Liver (tissue), 8 donors: ENCODE measurements at regions not wholly inside any gene's neighbourhood (a gene's known extent, or its start where the extent isn't known, plus 50 kb on each side); places are given as distances from the start of the nearest gene placed in this dataset.

Experiments used
- DNase-seq: peaks from one replicate; pipeline ENCODE4 v3.0.0-alpha.2; 2017; ENCODE audit warnings: low spot score
- H3K27ac ChIP-seq, 2 donors: one replicate each; pipeline ENCODE4 v1.7.0; 2013; ENCODE audit warnings: inconsistent platforms in 2 of 2, low read length in 2 of 2, control low read depth in 1 of 2, low read depth in 1 of 2, mild to moderate bottlenecking in 1 of 2
- H3K27me3 ChIP-seq, 4 donors: one replicate each; pipeline versions ENCODE4 v1.6.1 to v1.7.0; 2013; ENCODE audit warnings: low read length in 3 of 4, inconsistent platforms in 1 of 4, mild to moderate bottlenecking in 1 of 4, moderate library complexity in 1 of 4; ENCODE audit not compliant: control insufficient read depth in 4 of 4, insufficient read depth in 4 of 4
- H3K36me3 ChIP-seq, 4 donors: one replicate each; pipeline versions ENCODE4 v1.6.1 to v1.7.0; 2013; ENCODE audit warnings: low read length in 3 of 4, mild to moderate bottlenecking in 3 of 4, low read depth in 1 of 4, moderate library complexity in 1 of 4; ENCODE audit not compliant: control insufficient read depth in 4 of 4, insufficient read depth in 3 of 4
- H3K4me1 ChIP-seq, 4 donors: one replicate each; pipeline versions ENCODE4 v1.6.1 to v1.7.0; 2013; ENCODE audit warnings: low read length in 3 of 4, mild to moderate bottlenecking in 3 of 4, moderate library complexity in 1 of 4; ENCODE audit not compliant: control insufficient read depth in 4 of 4, insufficient read depth in 4 of 4
- H3K4me3 ChIP-seq, 3 donors: one replicate each; pipeline versions ENCODE4 v1.6.1 to v1.7.0; 2013; ENCODE audit warnings: low read length in 3 of 3, control low read depth in 1 of 3, low read depth in 1 of 3, mild to moderate bottlenecking in 1 of 3
- H3K9ac ChIP-seq, 2 donors: one replicate each; pipeline ENCODE4 v1.7.0; 2013; ENCODE audit warnings: low read length in 2 of 2, mild to moderate bottlenecking in 2 of 2, moderate library complexity in 2 of 2, control low read depth in 1 of 2, low read depth in 1 of 2
- H3K9me3 ChIP-seq, 4 donors: one replicate each; pipeline versions ENCODE4 v1.6.1 to v1.7.0; 2013; ENCODE audit warnings: low read length in 3 of 4; ENCODE audit not compliant: control insufficient read depth in 4 of 4
- ATF3 ChIP-seq: IDR thresholded peaks from 2 replicates; pipeline ENCODE4 v1.6.1; 2016; ENCODE audit warnings: antibody characterized with exemption
- EGR1 ChIP-seq, 2 donors: IDR thresholded peaks; 2 replicates each; pipeline ENCODE4 v1.6.1; 2016 to 2018; ENCODE audit warnings: antibody characterized with exemption in 2 of 2, low read depth in 2 of 2
- FOXA1 ChIP-seq: IDR thresholded peaks from 2 replicates; pipeline ENCODE4 v1.6.1; 2016; ENCODE audit warnings: antibody characterized with exemption
- FOXA2 ChIP-seq: IDR thresholded peaks from 2 replicates; pipeline ENCODE4 v1.6.1; 2016; ENCODE audit warnings: antibody characterized with exemption
- GABPA ChIP-seq, 2 donors: IDR thresholded peaks in 1 of 2; conservative IDR thresholded peaks in 1 of 2; 2 replicates each; pipeline ENCODE4 v1.6.1; 2016; ENCODE audit warnings: antibody characterized with exemption in 2 of 2, mild to moderate bottlenecking in 1 of 2, moderate library complexity in 1 of 2
- HNF4A ChIP-seq, 2 donors: conservative IDR thresholded peaks; 2 replicates each; pipeline ENCODE4 v1.6.1; 2016; ENCODE audit warnings: antibody characterized with exemption in 2 of 2, mild to moderate bottlenecking in 2 of 2
- HNF4G ChIP-seq: IDR thresholded peaks from 2 replicates; pipeline ENCODE4 v1.6.1; 2016; ENCODE audit warnings: antibody characterized with exemption
- JUND ChIP-seq, 2 donors: IDR thresholded peaks; 2 replicates each; pipeline ENCODE4 v1.6.1; 2016; ENCODE audit warnings: antibody characterized with exemption in 2 of 2
- MAX ChIP-seq: IDR thresholded peaks from 2 replicates; pipeline ENCODE4 v1.6.1; 2016; ENCODE audit warnings: antibody characterized with exemption
- NR2F2 ChIP-seq: IDR thresholded peaks from 2 replicates; pipeline ENCODE4 v1.6.1; 2016; ENCODE audit warnings: antibody characterized with exemption
- RAD21 ChIP-seq, 2 donors: IDR thresholded peaks; 2 replicates each; pipeline ENCODE4 v1.6.1; 2016; ENCODE audit warnings: antibody characterized with exemption in 2 of 2, mild to moderate bottlenecking in 2 of 2
- SP1 ChIP-seq: IDR thresholded peaks from 2 replicates; pipeline ENCODE4 v1.6.1; 2018; ENCODE audit warnings: antibody characterized with exemption, mild to moderate bottlenecking
- TAF1 ChIP-seq: conservative IDR thresholded peaks from 2 replicates; pipeline ENCODE4 v1.6.1; 2016; ENCODE audit warnings: antibody characterized with exemption, mild to moderate bottlenecking
- YY1 ChIP-seq: IDR thresholded peaks from 2 replicates; pipeline ENCODE4 v1.6.1; 2016; ENCODE audit warnings: antibody characterized with exemption, mild to moderate bottlenecking
- WGBS: extraction: QIAGEN DNeasy Blood & Tissue Kit; methylation state at CpG from one replicate; pipeline ENCODE4 v1.1.7; 2013; 5-methylcytosine and 5-hydroxymethylcytosine counted together
- TF ChIP-seq, protein P1 (sequence below): IDR thresholded peaks from 2 replicates; pipeline ENCODE4 v1.6.1; 2016; ENCODE audit warnings: antibody characterized with exemption
- TF ChIP-seq, protein P2 (sequence below): fragments of 150-350 bp; IDR thresholded peaks from 2 replicates; pipeline ENCODE4 v1.5.1; 2017; ENCODE audit warnings: improper control_type of control experiment, low read depth, low read length; ENCODE audit not compliant: missing input control
- TF ChIP-seq, protein P3 (sequence below): IDR thresholded peaks from 2 replicates; pipeline ENCODE4 v1.6.1; 2016; ENCODE audit warnings: antibody characterized with exemption, mild to moderate bottlenecking
- donor health status: healthy.
- donor health status: healthy.
- donor health status: healthy.
- donor health status: healthy.
- donor health status: healthy.

- no peak for DNase-seq
- Histone ChIP-seq H3K4me3 (no peak overlapping the region), H3K4me1 (no peaks in the 10 kb centered on the region), H3K9ac (no peak overlapping the region), H3K9me3 (no peaks in the 10 kb centered on the region), H3K36me3 (no peaks in the 10 kb centered on the region), H3K27ac (no peak overlapping the region), H3K27me3 (no peaks in the 10 kb centered on the region)
- 53% methylated on average over 5 of the region's 5 CpGs for WGBS
- TF ChIP-seq, protein P1, sequence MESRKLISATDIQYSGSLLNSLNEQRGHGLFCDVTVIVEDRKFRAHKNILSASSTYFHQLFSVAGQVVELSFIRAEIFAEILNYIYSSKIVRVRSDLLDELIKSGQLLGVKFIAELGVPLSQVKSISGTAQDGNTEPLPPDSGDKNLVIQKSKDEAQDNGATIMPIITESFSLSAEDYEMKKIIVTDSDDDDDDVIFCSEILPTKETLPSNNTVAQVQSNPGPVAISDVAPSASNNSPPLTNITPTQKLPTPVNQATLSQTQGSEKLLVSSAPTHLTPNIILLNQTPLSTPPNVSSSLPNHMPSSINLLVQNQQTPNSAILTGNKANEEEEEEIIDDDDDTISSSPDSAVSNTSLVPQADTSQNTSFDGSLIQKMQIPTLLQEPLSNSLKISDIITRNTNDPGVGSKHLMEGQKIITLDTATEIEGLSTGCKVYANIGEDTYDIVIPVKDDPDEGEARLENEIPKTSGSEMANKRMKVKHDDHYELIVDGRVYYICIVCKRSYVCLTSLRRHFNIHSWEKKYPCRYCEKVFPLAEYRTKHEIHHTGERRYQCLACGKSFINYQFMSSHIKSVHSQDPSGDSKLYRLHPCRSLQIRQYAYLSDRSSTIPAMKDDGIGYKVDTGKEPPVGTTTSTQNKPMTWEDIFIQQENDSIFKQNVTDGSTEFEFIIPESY, result no peak
- no peak for TF ChIP-seq ATF3
These were observed 298.1 kb downstream of the GALR1 start for GRCh38 chr18:77547757-77548156.

GRCh38 chr18:77548790-77549420, 299.3 kb downstream of the GALR1 start:
- no peaks in the 10 kb centered on the region for H3K27me3 ChIP-seq
- no peak for DNase-seq
- 69% methylated on average over 8 of the region's 8 CpGs for WGBS
- H3K27ac ChIP-seq, result no peak overlapping the region
- H3K36me3 ChIP-seq, result no peaks in the 10 kb centered on the region
- H3K4me3 ChIP-seq, result no peak overlapping the region
- no peak for TF ChIP-seq JUND (IDR thresholded peaks at IDR 0.05)
- TF ChIP-seq HNF4A (conservative IDR thresholded peaks at IDR 0.05), result no peak
- TF ChIP-seq FOXA2, result no peak
- TF ChIP-seq SP1, result no peak
- no peak for TF ChIP-seq TAF1
- TF ChIP-seq ATF3, result no peak
- TF ChIP-seq NR2F2, result no peak
- TF ChIP-seq MAX, result no peak
- TF ChIP-seq, protein P2, sequence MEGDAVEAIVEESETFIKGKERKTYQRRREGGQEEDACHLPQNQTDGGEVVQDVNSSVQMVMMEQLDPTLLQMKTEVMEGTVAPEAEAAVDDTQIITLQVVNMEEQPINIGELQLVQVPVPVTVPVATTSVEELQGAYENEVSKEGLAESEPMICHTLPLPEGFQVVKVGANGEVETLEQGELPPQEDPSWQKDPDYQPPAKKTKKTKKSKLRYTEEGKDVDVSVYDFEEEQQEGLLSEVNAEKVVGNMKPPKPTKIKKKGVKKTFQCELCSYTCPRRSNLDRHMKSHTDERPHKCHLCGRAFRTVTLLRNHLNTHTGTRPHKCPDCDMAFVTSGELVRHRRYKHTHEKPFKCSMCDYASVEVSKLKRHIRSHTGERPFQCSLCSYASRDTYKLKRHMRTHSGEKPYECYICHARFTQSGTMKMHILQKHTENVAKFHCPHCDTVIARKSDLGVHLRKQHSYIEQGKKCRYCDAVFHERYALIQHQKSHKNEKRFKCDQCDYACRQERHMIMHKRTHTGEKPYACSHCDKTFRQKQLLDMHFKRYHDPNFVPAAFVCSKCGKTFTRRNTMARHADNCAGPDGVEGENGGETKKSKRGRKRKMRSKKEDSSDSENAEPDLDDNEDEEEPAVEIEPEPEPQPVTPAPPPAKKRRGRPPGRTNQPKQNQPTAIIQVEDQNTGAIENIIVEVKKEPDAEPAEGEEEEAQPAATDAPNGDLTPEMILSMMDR, result no peak
- no peak for TF ChIP-seq HNF4G
- TF ChIP-seq GABPA (IDR thresholded peaks at IDR 0.05 in 1 of 2, conservative IDR thresholded peaks at IDR 0.05 in 1 of 2), result no peak
- TF ChIP-seq RAD21 (IDR thresholded peaks at IDR 0.05), result no peak
- no peak for TF ChIP-seq FOXA1
- TF ChIP-seq, protein P3, sequence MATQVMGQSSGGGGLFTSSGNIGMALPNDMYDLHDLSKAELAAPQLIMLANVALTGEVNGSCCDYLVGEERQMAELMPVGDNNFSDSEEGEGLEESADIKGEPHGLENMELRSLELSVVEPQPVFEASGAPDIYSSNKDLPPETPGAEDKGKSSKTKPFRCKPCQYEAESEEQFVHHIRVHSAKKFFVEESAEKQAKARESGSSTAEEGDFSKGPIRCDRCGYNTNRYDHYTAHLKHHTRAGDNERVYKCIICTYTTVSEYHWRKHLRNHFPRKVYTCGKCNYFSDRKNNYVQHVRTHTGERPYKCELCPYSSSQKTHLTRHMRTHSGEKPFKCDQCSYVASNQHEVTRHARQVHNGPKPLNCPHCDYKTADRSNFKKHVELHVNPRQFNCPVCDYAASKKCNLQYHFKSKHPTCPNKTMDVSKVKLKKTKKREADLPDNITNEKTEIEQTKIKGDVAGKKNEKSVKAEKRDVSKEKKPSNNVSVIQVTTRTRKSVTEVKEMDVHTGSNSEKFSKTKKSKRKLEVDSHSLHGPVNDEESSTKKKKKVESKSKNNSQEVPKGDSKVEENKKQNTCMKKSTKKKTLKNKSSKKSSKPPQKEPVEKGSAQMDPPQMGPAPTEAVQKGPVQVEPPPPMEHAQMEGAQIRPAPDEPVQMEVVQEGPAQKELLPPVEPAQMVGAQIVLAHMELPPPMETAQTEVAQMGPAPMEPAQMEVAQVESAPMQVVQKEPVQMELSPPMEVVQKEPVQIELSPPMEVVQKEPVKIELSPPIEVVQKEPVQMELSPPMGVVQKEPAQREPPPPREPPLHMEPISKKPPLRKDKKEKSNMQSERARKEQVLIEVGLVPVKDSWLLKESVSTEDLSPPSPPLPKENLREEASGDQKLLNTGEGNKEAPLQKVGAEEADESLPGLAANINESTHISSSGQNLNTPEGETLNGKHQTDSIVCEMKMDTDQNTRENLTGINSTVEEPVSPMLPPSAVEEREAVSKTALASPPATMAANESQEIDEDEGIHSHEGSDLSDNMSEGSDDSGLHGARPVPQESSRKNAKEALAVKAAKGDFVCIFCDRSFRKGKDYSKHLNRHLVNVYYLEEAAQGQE, result no peak
- TF ChIP-seq YY1, result no peak
- TF ChIP-seq, protein P1, result no peak
- no peak for TF ChIP-seq EGR1 (IDR thresholded peaks at IDR 0.05; ENCODE audit: low read depth in 2 of 2)
- H3K9me3 ChIP-seq, result no peaks in the 10 kb centered on the region
- H3K4me1 ChIP-seq, result no peaks in the 10 kb centered on the region
- no peak overlapping the region for H3K9ac ChIP-seq
